A673 (cell line): ENCODE measurements at regions not wholly inside any gene's neighbourhood (a gene's known extent, or its start where the extent isn't known, plus 50 kb on each side); places are given as distances from the start of the nearest gene placed in this dataset.

ENCODE experiments used
- CTCF ChIP-seq: fragments of 300-800, 200-600 bp; sonication (generic); conservative IDR thresholded peaks from 2 replicates; pipeline ENCODE4 v1.5.1; 2017; ENCODE audit warnings: low read depth, mild to moderate bottlenecking, antibody characterized with exemption, low read length, moderate library complexity, mixed read lengths
- EZH2 ChIP-seq: fragments of 200-600 bp; sonication (generic); IDR thresholded peaks from 2 replicates; pipeline ENCODE4 v1.6.1; 2017; ENCODE audit warnings: borderline replicate concordance, low read depth, mild to moderate bottlenecking, mixed read lengths, antibody characterized with exemption, low read length; ENCODE audit not compliant: poor library complexity, severe bottlenecking

GRCh38 chr11:131248588-131248987 lies 121.8 kb upstream of the NTM start:
- TF ChIP-seq CTCF (no peak), EZH2 (no peak)
